K562 (cell line): ENCODE measurements at regions not wholly inside any gene's neighbourhood (a gene's known extent, or its start where the extent isn't known, plus 50 kb on each side); places are given as distances from the start of the nearest gene placed in this dataset.

Experiments
- ATAC-seq: fragments of 200-7000 bp; cut with Tn5 transposase; 3 replicates; pipeline ENCODE4 v1.9.1; 2020; ENCODE audit warnings: moderate library complexity
- BruUV-seq: library from RNA; stranded (reverse); fragments of 400-500 nt; replicated peaks from 2 replicates; lab custom pipeline; 2021; lab: Mats Ljungman, UMichigan
- CTCF ChIA-PET: fragments of 300-600 bp; formaldehyde crosslinking; extraction: SDS; loops from one replicate; lab custom pipeline; 2021; ENCODE audit warnings: low intra/inter-chr PET ratio; lab: Yijun Ruan, JAX
- POLR2A ChIA-PET: fragments of 300-600, 350-650 bp; sonication (Branson Sonifier 250); formaldehyde crosslinking; extraction: SDS; loops from one replicate; lab custom pipeline; 2021; ENCODE audit warnings: antibody characterized with exemption, inconsistent platforms; lab: Yijun Ruan, JAX
- DNase-seq, 4 experiments: peaks; one replicate each; pipeline versions ENCODE4 v3.0.0 to v3.0.0-alpha.2; 2011 to 2018; ENCODE audit warnings: low spot score in 3 of 4, mixed read lengths in 3 of 4; ENCODE audit errors: extremely low read depth in 1 of 4
- FAIRE-seq: peaks from 2 replicates; lab custom pipeline; 2011; peaks lifted over from hg19 to GRCh38; lab: Jason Lieb, UNC
- H2AFZ ChIP-seq: 2 replicates; pipeline ENCODE4 v1.6.0; 2011; ENCODE audit warnings: low read depth, low read length, control low read depth, inconsistent platforms
- H3K27ac ChIP-seq: fragments of 200-600 bp; 3 replicates; pipeline ENCODE4 v1.8.0; 2011; ENCODE audit warnings: low read depth, mild to moderate bottlenecking, control low read depth, inconsistent platforms, low read length, moderate library complexity, mixed read lengths; ENCODE audit errors: extremely low read depth
- H3K27me3 ChIP-seq, 2 experiments: fragments of 300-600 bp in 1 of 2; 2 replicates in 1 of 2; 3 replicates in 1 of 2; pipeline versions ENCODE4 v1.6.0 to v1.8.0; 2011; ENCODE audit warnings: inconsistent platforms in 2 of 2, low read length in 2 of 2, mild to moderate bottlenecking in 1 of 2, mixed read lengths in 1 of 2, moderate library complexity in 1 of 2; ENCODE audit not compliant: control insufficient read depth in 2 of 2, insufficient read depth in 2 of 2
- H3K36me3 ChIP-seq: fragments of 300-600 bp; 3 replicates; pipeline ENCODE4 v1.8.0; 2011; ENCODE audit warnings: mild to moderate bottlenecking, low read length, inconsistent platforms; ENCODE audit not compliant: control insufficient read depth, insufficient read depth
- H3K4me1 ChIP-seq, 2 experiments: fragments of 200-600 bp in 1 of 2; replicated peaks in 1 of 2; 2 replicates in 1 of 2; 3 replicates in 1 of 2; pipeline versions ENCODE4 v1.5.1 to v1.8.0; 2011; ENCODE audit warnings: inconsistent platforms in 2 of 2, low read length in 2 of 2, mild to moderate bottlenecking in 1 of 2, mixed read lengths in 1 of 2, moderate library complexity in 1 of 2; ENCODE audit not compliant: control insufficient read depth in 2 of 2, insufficient read depth in 2 of 2
- H3K4me2 ChIP-seq: 2 replicates; pipeline ENCODE4 v1.6.1; 2011; ENCODE audit warnings: low read length, control low read depth, inconsistent platforms, mixed read lengths; ENCODE audit not compliant: insufficient read depth
- H3K4me3 ChIP-seq: fragments of 200-600 bp; sonication (generic), shearing (Covaris generic); 2 replicates; pipeline ENCODE4 v1.5.1; 2016; ENCODE audit warnings: control low read depth, inconsistent platforms
- H3K79me2 ChIP-seq: fragments of 200-600 bp; 3 replicates; pipeline ENCODE4 v1.8.0; 2011; ENCODE audit warnings: low read length, inconsistent platforms; ENCODE audit not compliant: control insufficient read depth, insufficient read depth
- H3K9ac ChIP-seq, 2 experiments: 2 replicates each; pipeline versions ENCODE4 v1.6.0 to v1.6.1; 2011; ENCODE audit warnings: low read depth in 2 of 2, low read length in 2 of 2, control low read depth in 1 of 2, inconsistent platforms in 1 of 2, mild to moderate bottlenecking in 1 of 2, mixed read lengths in 1 of 2; ENCODE audit not compliant: insufficient read depth in 1 of 2
- H3K9me1 ChIP-seq: one replicate; pipeline ENCODE4 v1.6.0; 2011; ENCODE audit warnings: inconsistent platforms, mild to moderate bottlenecking, low read length, moderate library complexity; ENCODE audit not compliant: control insufficient read depth, insufficient read depth
- H3K9me3 ChIP-seq: replicated peaks from 2 replicates; pipeline ENCODE4 v1.5.1; 2011; ENCODE audit warnings: low read depth, low read length, inconsistent platforms; ENCODE audit not compliant: control insufficient read depth, insufficient read depth
- H4K20me1 ChIP-seq: replicated peaks from 2 replicates; pipeline ENCODE4 v1.6.1; 2011; ENCODE audit warnings: low read length, inconsistent platforms, mixed read lengths; ENCODE audit not compliant: control insufficient read depth, insufficient read depth
- POLR2H ChIP-seq: IDR thresholded peaks from 2 replicates; pipeline ENCODE4 v1.6.1; 2016; ENCODE audit warnings: missing genetic modification characterization, low read depth, mild to moderate bottlenecking, control low read depth, missing compliant biosample characterization, moderate library complexity
- POLR3A ChIP-seq: IDR thresholded peaks from 2 replicates; pipeline ENCODE4 v1.6.1; 2011; ENCODE audit warnings: borderline replicate concordance, mild to moderate bottlenecking, moderate library complexity; ENCODE audit not compliant: insufficient read length, insufficient read depth; ENCODE audit errors: extremely low read depth
- RFX1 ChIP-seq: fragments of 450-650 bp; IDR thresholded peaks from 2 replicates; pipeline ENCODE4 v1.6.1; 2016; ENCODE audit warnings: mild to moderate bottlenecking, moderate library complexity
- TAF15 ChIP-seq: fragments of 200-400 bp; formaldehyde crosslinking; IDR thresholded peaks from 2 replicates; pipeline ENCODE4 v1.6.1; 2017; ENCODE audit warnings: mild to moderate bottlenecking, low read depth, low read length, moderate library complexity
- ZMIZ1 ChIP-seq, 2 experiments: fragments of 150-350 bp in 1 of 2; IDR thresholded peaks; 2 replicates each; pipeline ENCODE4 v1.6.1; 2012 to 2016; ENCODE audit warnings: low read depth in 2 of 2, low read length in 2 of 2, mild to moderate bottlenecking in 1 of 2, moderate library complexity in 1 of 2
- ZNF318 ChIP-seq, 2 experiments: fragments of 450-650 bp; IDR thresholded peaks; 2 replicates each; pipeline ENCODE4 v1.6.1; 2016; ENCODE audit warnings: mild to moderate bottlenecking in 2 of 2, borderline replicate concordance in 1 of 2, low read depth in 1 of 2, moderate library complexity in 1 of 2
- WGBS: fragments of 100-300 bp; shearing (Covaris generic); methylation state at CpG from one replicate; pipeline ENCODE4 v1.1.6; 2016; ENCODE audit warnings: low coverage, mixed read lengths; ENCODE audit not compliant: insufficient coverage; ENCODE audit errors: missing lambda C conversion rate; 5-methylcytosine and 5-hydroxymethylcytosine counted together
- in situ Hi-C: fragments of 300-500 bp; cut with MboI; formaldehyde crosslinking; loops from 4 replicates; pipeline ENCODE4 v1.15.0; 2018; ENCODE audit warnings: inconsistent platforms, mixed read lengths
- intact Hi-C: fragments of 100-400 bp; cut with micrococcal nuclease; formaldehyde crosslinking; loops from 2 replicates; pipeline ENCODE4 v1.14.2; 2022

GRCh38 chr2:176818076-176818475, 394.5 kb upstream of the HNRNPA3 start:
- no peaks in the 10 kb centered on the region for H4K20me1 ChIP-seq
- H3K4me1 ChIP-seq = no peaks in the 10 kb centered on the region
- no peaks in the 10 kb centered on the region for H3K36me3 ChIP-seq
- H3K9me3 ChIP-seq = no peaks in the 10 kb centered on the region
- TF ChIP-seq ZNF318 (IDR thresholded peaks at IDR 0.05; ENCODE audit: borderline replicate concordance in 1 of 2, low read depth in 1 of 2) (no peak), RFX1 (no peak), ZMIZ1 (IDR thresholded peaks at IDR 0.05; ENCODE audit: low read depth in 2 of 2, low read length in 2 of 2) (no peak), TAF15 (no peak), POLR2H (no peak), POLR3A (no peak)
- H3K9ac ChIP-seq = no peak overlapping the region
- no peak overlapping the region for H2AFZ ChIP-seq
- H3K4me3 ChIP-seq = no peak overlapping the region
- no peak overlapping the region for H3K4me2 ChIP-seq
- DNase-seq (no peak), FAIRE-seq (no peak), ATAC-seq (no peak)
- ChIA-PET CTCF (no interaction called here), POLR2A (interaction anchor here (0.7 to 1.0 kb wide), 4 partner anchors 12 to 1368 kb away, joined by 3 to 4 read pairs (median 4); no protein-coding TSS in a partner anchor)
- H3K79me2 ChIP-seq = no peaks in the 10 kb centered on the region
- H3K27me3 ChIP-seq = peaks cover 2 to 18% of the 10 kb centered on the region in 2 experiments; a peak in 3 of 5 replicates
- BruUV-seq = no TSS peak
- intact Hi-C loops = loop anchor here (5.0 to 10.0 kb wide), 2 partner anchors 163 to 329 kb away; no protein-coding TSS in a partner anchor
- H3K27ac ChIP-seq = no peak overlapping the region
- H3K9me1 ChIP-seq = no peaks in the 10 kb centered on the region
- 0% methylated on average over 4 of the region's 4 CpGs for WGBS
- in situ Hi-C loops = loop anchor here (25.0 kb wide), 1 partner anchor 681 kb away; the partner anchor contains the start of gene HOXD8
